H1 (cell line): ENCODE measurements at regions not wholly inside any gene's neighbourhood (a gene's known extent, or its start where the extent isn't known, plus 50 kb on each side); places are given as distances from the start of the nearest gene placed in this dataset.

Experiments used
- CTCF ChIA-PET: fragments of 300-600 bp; sonication (Branson Sonifier 250); formaldehyde crosslinking; loops from one replicate; lab custom pipeline; 2021; ENCODE audit not compliant: partially characterized antibody; lab: Charles Lee
- POLR2A ChIA-PET: fragments of 300-600 bp; sonication (Branson Sonifier 250); formaldehyde crosslinking; loops from one replicate; lab custom pipeline; 2021; ENCODE audit warnings: inconsistent platforms; ENCODE audit not compliant: partially characterized antibody; lab: Charles Lee
- DNase-seq, 2 experiments: peaks; one replicate each; pipeline versions ENCODE4 v3.0.0 to v3.0.0-alpha.2; 2010 to 2022; ENCODE audit warnings: low spot score in 2 of 2, low read depth in 1 of 2, mixed read lengths in 1 of 2
- FAIRE-seq: peaks from 2 replicates; lab custom pipeline; 2011; peaks lifted over from hg19 to GRCh38; lab: Jason Lieb, UNC
- H2AFZ ChIP-seq: 2 replicates; pipeline ENCODE4 v1.8.1; 2012; ENCODE audit warnings: low read length, inconsistent platforms
- H2AK5ac ChIP-seq: 2 replicates; pipeline ENCODE4 v1.6.1; 2013; ENCODE audit warnings: low read depth, low read length
- H2BK120ac ChIP-seq: replicated peaks from 2 replicates; pipeline ENCODE3; 2013; ENCODE audit warnings: low read depth, low read length, inconsistent platforms
- H2BK12ac ChIP-seq: 2 replicates; pipeline ENCODE4 v1.6.1; 2013; ENCODE audit warnings: low read depth, low read length
- H2BK15ac ChIP-seq: 2 replicates; pipeline ENCODE4 v1.6.1; 2013; ENCODE audit warnings: low read length
- H2BK20ac ChIP-seq: 2 replicates; pipeline ENCODE4 v1.6.1; 2013; ENCODE audit warnings: low read length
- H2BK5ac ChIP-seq: 2 replicates; pipeline ENCODE4 v1.6.1; 2013; ENCODE audit warnings: low read depth, low read length
- H3K14ac ChIP-seq: 2 replicates; pipeline ENCODE4 v1.6.1; 2013; ENCODE audit warnings: inconsistent platforms; ENCODE audit not compliant: insufficient read length
- H3K18ac ChIP-seq: 2 replicates; pipeline ENCODE4 v1.6.1; 2013; ENCODE audit warnings: low read length; ENCODE audit errors: extremely low read depth
- H3K23ac ChIP-seq: 2 replicates; pipeline ENCODE4 v1.6.1; 2013; ENCODE audit warnings: inconsistent platforms; ENCODE audit not compliant: insufficient read length
- H3K23me2 ChIP-seq: 2 replicates; pipeline ENCODE4 v1.6.1; 2013; ENCODE audit warnings: low read depth, low read length
- H3K27ac ChIP-seq: 2 replicates; pipeline ENCODE4 v1.6.1; 2011; ENCODE audit warnings: low read depth, low read length, inconsistent platforms
- H3K27me3 ChIP-seq, 4 experiments: replicated peaks in 1 of 4; 1 replicate in 1 of 4; 2 replicates in 3 of 4; pipeline versions ENCODE4 v1.6.1 to v1.8.1; 2011 to 2013; ENCODE audit warnings: low read length in 3 of 4, mild to moderate bottlenecking in 3 of 4, inconsistent platforms in 2 of 4, mixed read lengths in 2 of 4, moderate library complexity in 1 of 4; ENCODE audit not compliant: control insufficient read depth in 3 of 4, insufficient read depth in 3 of 4; ENCODE audit errors: extremely low read depth in 1 of 4
- H3K36me3 ChIP-seq, 4 experiments: 2 replicates each; pipeline versions ENCODE4 v1.6.1 to v1.8.1; 2011 to 2013; ENCODE audit warnings: mild to moderate bottlenecking in 4 of 4, low read length in 3 of 4, moderate library complexity in 2 of 4, control low read depth in 1 of 4, inconsistent platforms in 1 of 4; ENCODE audit not compliant: insufficient read depth in 4 of 4, control insufficient read depth in 2 of 4
- H3K4ac ChIP-seq: replicated peaks from 2 replicates; pipeline ENCODE3; 2013; ENCODE audit warnings: low read length, low read depth, mixed read lengths, inconsistent platforms; ENCODE audit not compliant: insufficient read length
- H3K4me1 ChIP-seq, 4 experiments: replicated peaks in 1 of 4; 1 replicate in 1 of 4; 2 replicates in 3 of 4; pipeline versions ENCODE4 v1.6.1 to v1.8.1; 2011 to 2013; ENCODE audit warnings: low read length in 3 of 4, inconsistent platforms in 2 of 4, mixed read lengths in 1 of 4; ENCODE audit not compliant: insufficient read depth in 4 of 4, control insufficient read depth in 3 of 4
- H3K4me2 ChIP-seq, 2 experiments: 2 replicates each; pipeline versions ENCODE4 v1.6.1 to v1.8.1; 2011 to 2013; ENCODE audit warnings: low read depth in 2 of 2, low read length in 2 of 2, control low read depth in 1 of 2, inconsistent platforms in 1 of 2, mild to moderate bottlenecking in 1 of 2; ENCODE audit not compliant: insufficient read depth in 1 of 2
- H3K4me3 ChIP-seq, 4 experiments: fragments of 200-600, 300-600 bp in 1 of 4; sonication (generic), shearing (Covaris generic), sonication (Bioruptor Twin) in 1 of 4; 2 replicates each; pipeline versions ENCODE4 v1.5.1 to v1.8.1; 2011 to 2016; ENCODE audit warnings: low read length in 4 of 4, low read depth in 3 of 4, control low read depth in 2 of 4, inconsistent platforms in 2 of 4, mild to moderate bottlenecking in 2 of 4, mixed read lengths in 1 of 4, moderate library complexity in 1 of 4; ENCODE audit not compliant: insufficient read depth in 2 of 4; ENCODE audit errors: extremely low read depth in 1 of 4
- H3K56ac ChIP-seq: replicated peaks from 2 replicates; pipeline ENCODE3; 2013; ENCODE audit warnings: low read depth, mild to moderate bottlenecking, mixed read lengths, low read length, inconsistent platforms; ENCODE audit not compliant: insufficient read length
- H3K79me1 ChIP-seq: 2 replicates; pipeline ENCODE4 v1.6.1; 2013; ENCODE audit warnings: low read depth, low read length, control low read depth
- H3K79me2 ChIP-seq, 2 experiments: 2 replicates each; pipeline versions ENCODE4 v1.6.1 to v1.8.1; 2012 to 2013; ENCODE audit warnings: low read length in 2 of 2, mild to moderate bottlenecking in 2 of 2, inconsistent platforms in 1 of 2; ENCODE audit not compliant: insufficient read depth in 2 of 2, control insufficient read depth in 1 of 2
- H3K9ac ChIP-seq, 4 experiments: replicated peaks in 1 of 4; 1 replicate in 1 of 4; 2 replicates in 3 of 4; pipeline versions ENCODE4 v1.6.1 to v1.8.1; 2011 to 2013; ENCODE audit warnings: low read depth in 3 of 4, low read length in 3 of 4, control low read depth in 2 of 4, mild to moderate bottlenecking in 2 of 4, moderate library complexity in 2 of 4, inconsistent platforms in 1 of 4; ENCODE audit errors: extremely low read depth in 1 of 4
- H3K9me3 ChIP-seq, 2 experiments: 2 replicates each; pipeline versions ENCODE4 v1.6.1 to v1.8.1; 2012 to 2013; ENCODE audit warnings: mild to moderate bottlenecking in 2 of 2, moderate library complexity in 2 of 2, control low read depth in 1 of 2, inconsistent platforms in 1 of 2, low read depth in 1 of 2, low read length in 1 of 2, mixed read lengths in 1 of 2; ENCODE audit not compliant: insufficient read depth in 2 of 2
- H4K20me1 ChIP-seq, 2 experiments: replicated peaks in 1 of 2; 2 replicates each; pipeline versions ENCODE3 to v1.8.1; 2011 to 2013; ENCODE audit warnings: inconsistent platforms in 2 of 2, low read length in 2 of 2, mild to moderate bottlenecking in 1 of 2; ENCODE audit not compliant: insufficient read depth in 2 of 2, control insufficient read depth in 1 of 2
- H4K5ac ChIP-seq: 2 replicates; pipeline ENCODE4 v1.6.1; 2013; ENCODE audit warnings: low read length, low read depth, mixed read lengths, inconsistent platforms; ENCODE audit not compliant: insufficient read length
- H4K8ac ChIP-seq: 2 replicates; pipeline ENCODE4 v1.8.0; 2013; ENCODE audit warnings: mild to moderate bottlenecking, moderate library complexity, low read length, inconsistent platforms; ENCODE audit not compliant: insufficient read depth; ENCODE audit errors: extremely low read depth
- H4K91ac ChIP-seq: replicated peaks from 2 replicates; pipeline ENCODE3; 2013; ENCODE audit warnings: low read length, mixed read lengths, inconsistent platforms; ENCODE audit not compliant: insufficient read length
- CBX5 ChIP-seq: fragments of 300-800, 300-1000 bp; sonication (generic); IDR thresholded peaks from 2 replicates; pipeline ENCODE4 v1.7.1; 2016; ENCODE audit warnings: antibody characterized with exemption, low read length, low read depth
- CREB1 ChIP-seq: IDR thresholded peaks from 2 replicates; pipeline ENCODE4 v1.6.1; 2012; ENCODE audit warnings: inconsistent platforms
- CTBP2 ChIP-seq: IDR thresholded peaks from 2 replicates; pipeline ENCODE4 v1.7.0; 2011; ENCODE audit warnings: borderline replicate concordance, mild to moderate bottlenecking, moderate library complexity, mixed read lengths, low read length; ENCODE audit not compliant: insufficient read depth, insufficient read length
- E2F6 ChIP-seq: IDR thresholded peaks from 2 replicates; pipeline ENCODE4 v1.6.1; 2012; ENCODE audit warnings: inconsistent platforms
- EZH2 ChIP-seq: fragments of 200-600 bp; sonication (generic); IDR thresholded peaks from 2 replicates; pipeline ENCODE4 v1.7.1; 2012; ENCODE audit warnings: low read depth, mild to moderate bottlenecking, moderate library complexity, low read length, inconsistent platforms; ENCODE audit not compliant: severe bottlenecking
- GTF2F1 ChIP-seq: IDR thresholded peaks from 2 replicates; pipeline ENCODE4 v1.6.1; 2012; ENCODE audit warnings: low read depth, low read length, improper control_type of control experiment, borderline replicate concordance
- KDM5A ChIP-seq: fragments of 200-600 bp; IDR thresholded peaks from 2 replicates; pipeline ENCODE4 v1.7.1; 2012; ENCODE audit warnings: mild to moderate bottlenecking, low read length, inconsistent platforms, mixed read lengths
- MAX ChIP-seq: IDR thresholded peaks from 2 replicates; pipeline ENCODE4 v1.6.1; 2012; ENCODE audit warnings: inconsistent platforms
- POLR2A ChIP-seq, 2 experiments: IDR thresholded peaks; 1 replicate in 1 of 2; 2 replicates in 1 of 2; pipeline ENCODE4 v1.6.1; 2011; ENCODE audit warnings: low read depth in 2 of 2, low read length in 2 of 2, mild to moderate bottlenecking in 2 of 2; ENCODE audit errors: control extremely low read depth in 1 of 2
- RAD21 ChIP-seq, 2 experiments: IDR thresholded peaks in 1 of 2; conservative IDR thresholded peaks in 1 of 2; 2 replicates each; pipeline ENCODE4 v1.6.1; 2011; ENCODE audit warnings: low read depth in 2 of 2, low read length in 2 of 2, improper control_type of control experiment in 1 of 2, inconsistent platforms in 1 of 2, mild to moderate bottlenecking in 1 of 2, moderate library complexity in 1 of 2
- SP4 ChIP-seq: IDR thresholded peaks from 2 replicates; pipeline ENCODE4 v1.6.1; 2012; ENCODE audit warnings: low read length, inconsistent platforms
- TBP ChIP-seq: IDR thresholded peaks from 2 replicates; pipeline ENCODE4 v1.6.1; 2011; ENCODE audit warnings: low read depth, low read length, improper control_type of control experiment
- TCF12 ChIP-seq: IDR thresholded peaks from 2 replicates; pipeline ENCODE4 v1.6.1; 2011; ENCODE audit warnings: low read depth, mild to moderate bottlenecking, low read length
- TEAD4 ChIP-seq: IDR thresholded peaks from 2 replicates; pipeline ENCODE4 v1.6.1; 2012; ENCODE audit warnings: low read depth, low read length, inconsistent platforms, mixed read lengths
- WGBS, 2 experiments: shearing (Covaris generic) in 1 of 2; methylation state at CpG; one replicate each; pipeline versions ENCODE4 v1.1.6 to v1.1.7; 2013 to 2015; ENCODE audit warnings: low lambda C conversion rate in 2 of 2, mixed read lengths in 2 of 2, inconsistent platforms in 1 of 2, low coverage in 1 of 2, missing lambda C conversion rate in 1 of 2; ENCODE audit not compliant: insufficient replicate concordance in 2 of 2, insufficient coverage in 1 of 2, insufficient read length in 1 of 2; ENCODE audit errors: extremely low coverage in 1 of 2, missing lambda C conversion rate in 1 of 2; 5-methylcytosine and 5-hydroxymethylcytosine counted together

- Histone ChIP-seq H4K5ac (no peak overlapping the region), H2BK12ac (no peak overlapping the region), H3K56ac (no peak overlapping the region), H3K36me3 (no peaks in the 10 kb centered on the region), H3K27me3 (no peaks in the 10 kb centered on the region), H3K4me1 (no peaks in the 10 kb centered on the region), H3K27ac (no peak overlapping the region), H3K23ac (no peak overlapping the region), H2AFZ (no peak overlapping the region), H3K4me2 (no peak overlapping the region), H2BK20ac (no peak overlapping the region), H3K23me2 (no peaks in the 10 kb centered on the region), H3K79me1 (no peaks in the 10 kb centered on the region), H4K8ac (no peak overlapping the region), H2BK120ac (no peak overlapping the region), H3K9me3 (no peaks in the 10 kb centered on the region), H3K4ac (no peak overlapping the region), H3K9ac (no peak overlapping the region), H4K91ac (no peak overlapping the region), H2BK5ac (no peak overlapping the region), H4K20me1 (no peaks in the 10 kb centered on the region), H3K14ac (no peak overlapping the region), H3K18ac (no peak overlapping the region), H2AK5ac (no peak overlapping the region), H3K4me3 (no peak overlapping the region), H3K79me2 (no peaks in the 10 kb centered on the region), H2BK15ac (no peak overlapping the region)
- 88% methylated on average over 4 of the region's 4 CpGs; no CpG with 5 or more reads in 1 of the 2 experiments for WGBS, 2 experiments
- DNase-seq: no peak
- POLR2A ChIA-PET: interaction anchor here (1.0 to 1.3 kb wide), 2 partner anchors 8 to 112 kb away, joined by 3 to 4 read pairs; partner anchors contain the start of gene RAP1B
- CTCF ChIA-PET: interaction anchor here (0.6 to 3.9 kb wide), 7 partner anchors 11 to 340 kb away, joined by 3 to 13 read pairs (median 3); no protein-coding TSS in a partner anchor
- FAIRE-seq: no peak
- TF ChIP-seq EZH2 (no peak), KDM5A (no peak), SP4 (no peak), E2F6 (no peak), RAD21 (IDR thresholded peaks at IDR 0.05 in 1 of 2, conservative IDR thresholded peaks at IDR 0.05 in 1 of 2; ENCODE audit: low read depth in 2 of 2, low read length in 2 of 2) (peak in 1 of 2 experiments; percentile 34; a peak in 1 of 4 replicates), CTBP2 (no peak), CREB1 (no peak), MAX (no peak), GTF2F1 (no peak), TEAD4 (no peak), TCF12 (no peak), TBP (no peak), POLR2A (IDR thresholded peaks at IDR 0.05; ENCODE audit: control extremely low read depth in 1 of 2, low read depth in 2 of 2, low read length in 2 of 2) (no peak), CBX5 (no peak)
These were observed 112.0 kb upstream of the RAP1B start for GRCh38 chr12:68498736-68499135.
